ENCODE measurements at regions not wholly inside any gene's neighbourhood (a gene's known extent, or its start where the extent isn't known, plus 50 kb on each side); places are given as distances from the start of the nearest gene placed in this dataset.
"Not testable (repeated sequence)": the region's sequence is repeated elsewhere in the genome, so short reads cannot be mapped to it uniquely, and the experiment has no call there.

DNA sequence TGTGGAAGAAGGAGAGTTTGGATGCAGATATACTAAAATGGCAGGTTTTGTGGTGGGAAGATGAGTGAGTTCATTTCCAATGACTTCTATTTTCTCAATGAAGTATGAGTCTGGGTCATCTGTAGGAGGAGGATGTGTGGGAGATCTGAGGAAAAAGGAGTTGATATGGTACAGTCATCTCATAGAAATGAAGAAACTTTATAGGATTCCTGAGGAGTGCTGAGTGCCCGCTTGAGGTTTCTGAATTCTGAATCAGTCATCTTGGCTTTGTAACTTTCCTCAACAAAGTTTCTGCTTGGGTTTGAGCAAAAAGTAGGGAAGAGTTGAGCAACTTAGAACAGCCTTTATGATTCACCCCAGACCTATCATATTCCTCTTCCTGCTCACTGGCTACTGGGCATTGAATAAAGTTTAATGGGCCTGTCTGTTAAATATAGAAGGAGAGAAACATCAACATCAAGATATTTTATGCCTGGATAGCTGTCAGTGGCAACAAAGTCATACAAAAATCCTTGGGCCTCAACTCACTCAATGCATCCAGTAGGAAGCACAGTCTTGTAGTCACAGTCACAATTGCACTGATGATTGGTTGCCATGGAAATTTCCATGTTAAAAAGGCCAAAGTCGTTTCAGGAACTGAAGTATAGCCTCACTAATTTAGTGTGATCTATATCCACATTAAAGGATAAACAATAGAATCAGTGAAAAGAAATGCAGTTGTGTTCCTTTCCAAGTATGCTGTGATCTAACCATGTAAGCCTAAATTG, 284.7 kb downstream of the DUSP6 start:
- DNase-seq (ENCODE audit: low read depth), result peak; percentile 9

DNA sequence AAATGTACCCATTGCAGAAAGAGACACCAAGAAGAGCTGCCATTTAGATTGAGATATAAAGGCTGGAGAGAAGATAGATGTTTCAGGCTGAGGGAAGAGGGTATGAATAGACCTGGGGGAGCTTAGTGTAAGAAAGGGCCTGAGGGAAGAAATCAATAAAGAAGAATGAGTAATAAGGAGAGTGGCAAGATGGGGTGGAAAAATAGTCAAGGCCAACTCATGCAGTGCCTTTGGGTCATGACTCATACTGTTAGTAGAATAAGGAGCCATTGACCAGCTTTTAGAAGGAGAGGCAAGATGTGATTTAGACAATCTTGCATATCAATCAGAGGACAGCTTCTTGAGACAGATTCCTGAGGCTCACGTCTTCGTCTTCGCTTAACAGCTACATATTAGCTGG, 287.5 kb downstream of the DUSP6 start:
- no peak for DNase-seq (ENCODE audit: low read depth)

- DNase-seq (ENCODE audit: low read depth), result no peak
These were observed 288.1 kb downstream of the DUSP6 start for GRCh38 chr12:89064151-89064550.

- no peak for DNase-seq (ENCODE audit: low read depth)
These were observed 289.3 kb downstream of the DUSP6 start for GRCh38 chr12:89062996-89063395.

DNA sequence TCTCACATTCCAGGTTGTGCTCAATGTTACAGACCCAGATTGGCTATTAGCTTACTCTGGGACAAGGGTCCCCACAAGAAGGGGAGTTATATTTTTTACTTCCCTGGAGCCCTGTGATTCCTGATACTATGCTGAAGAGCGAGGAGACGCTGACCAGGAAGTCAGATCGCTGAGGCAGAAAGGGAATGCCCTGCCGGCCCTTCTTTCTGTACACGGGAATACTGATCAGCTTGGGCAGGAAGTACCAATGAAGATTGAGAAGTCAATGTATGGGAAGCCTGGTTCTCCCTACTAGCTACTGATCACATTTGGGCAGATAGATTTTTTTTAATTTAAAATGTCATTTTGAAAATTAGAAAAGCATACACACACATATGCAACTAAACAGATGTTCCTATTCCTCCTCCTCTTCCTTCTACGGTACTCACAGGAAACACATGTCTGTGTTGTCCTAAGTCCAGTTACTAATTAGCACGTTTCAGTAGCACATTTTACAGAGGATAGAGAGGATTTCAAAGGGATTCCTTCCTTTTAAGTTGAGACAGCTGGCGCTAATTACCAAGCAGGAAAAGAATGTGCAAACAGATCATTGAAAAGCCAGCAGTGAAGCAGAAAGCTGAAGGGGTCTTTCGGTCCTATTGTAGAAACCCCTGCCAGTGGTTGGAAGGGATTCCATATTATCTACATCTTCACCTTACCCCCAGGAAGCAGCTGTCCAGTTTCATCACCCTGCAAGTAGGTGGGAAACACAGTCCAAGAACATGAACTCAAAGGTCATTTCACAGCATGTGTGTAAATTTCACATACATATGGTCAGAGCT, 292.4 kb downstream of the DUSP6 start:
- DNase-seq (ENCODE audit: low read depth), result peak; percentile 7

- no peak for DNase-seq (ENCODE audit: low read depth)
These were observed 293.2 kb downstream of the DUSP6 start for GRCh38 chr12:89059056-89059455.

GRCh38 chr12:89058402-89058801, 293.9 kb downstream of the DUSP6 start:
- DNase-seq (ENCODE audit: low read depth), result no peak

GRCh38 chr12:89053817-89054216, 298.5 kb downstream of the DUSP6 start:
- not testable (repeated sequence) for DNase-seq (ENCODE audit: low read depth)

GRCh38 chr12:89051065-89051677, 301.1 kb downstream of the DUSP6 start:
- DNase-seq (ENCODE audit: low read depth), result peak; percentile 81

- DNase-seq (ENCODE audit: low read depth), result no peak
These were observed 304.4 kb downstream of the DUSP6 start for GRCh38 chr12:89047856-89048418.

DNA sequence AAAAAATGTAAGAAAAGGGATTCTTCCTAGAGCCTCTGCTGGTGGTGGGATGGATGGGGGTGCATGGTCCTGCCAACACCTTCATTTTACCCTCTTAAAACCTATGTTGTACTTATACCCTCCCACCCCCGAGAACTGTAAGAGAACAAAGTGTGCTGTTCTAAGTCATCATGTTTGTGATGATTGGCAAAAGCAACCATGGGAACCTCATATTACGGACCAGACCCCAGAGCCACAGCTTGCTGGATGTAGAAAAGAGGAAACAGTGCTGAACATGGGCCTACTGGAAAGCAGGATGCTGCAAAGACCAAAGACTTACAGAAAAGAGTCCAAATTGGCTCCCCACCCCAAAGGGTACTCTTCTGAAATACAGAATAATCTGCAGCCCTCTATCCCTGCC, 311.2 kb downstream of the DUSP6 start:
- DNase-seq (ENCODE audit: low read depth), result no peak

GRCh38 chr12:89040146-89040964, 311.9 kb downstream of the DUSP6 start:
- DNase-seq (ENCODE audit: low read depth), result peak; percentile 93

DNA sequence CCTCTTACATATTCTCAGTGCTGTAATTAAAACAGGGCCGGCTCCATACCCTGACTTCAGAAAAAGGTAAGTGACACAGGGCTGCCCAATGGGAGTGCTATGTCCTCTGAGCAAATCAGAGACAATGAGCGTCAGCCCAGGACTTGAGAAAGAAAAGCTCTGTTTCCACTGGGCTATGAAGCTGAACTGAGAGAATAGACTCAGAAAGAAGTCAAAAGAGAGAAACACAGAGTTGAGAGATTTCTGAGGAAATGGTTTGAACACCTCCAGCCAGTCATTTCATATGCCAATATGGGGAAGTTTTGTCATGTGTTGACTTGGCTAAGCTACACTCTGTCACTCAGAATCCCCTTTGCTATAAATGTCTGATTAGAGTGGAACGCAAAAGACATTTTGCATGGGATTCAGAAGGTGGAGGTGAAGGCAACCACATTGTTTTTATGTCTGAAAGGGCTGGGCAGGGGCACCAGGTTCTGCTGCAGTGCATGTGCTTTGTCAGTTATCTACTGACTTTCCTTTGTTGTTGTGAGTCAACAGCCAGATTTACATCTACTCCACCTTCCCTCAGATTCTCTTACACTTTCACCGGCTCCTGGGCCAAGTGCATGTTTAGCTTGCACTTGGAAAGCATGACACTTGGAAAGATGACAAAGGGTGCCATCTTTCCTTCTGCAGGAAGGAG, 313.3 kb downstream of the DUSP6 start:
- DNase-seq (ENCODE audit: low read depth), result peak; percentile 14

GRCh38 chr12:89033062-89033461, 319.2 kb downstream of the DUSP6 start:
- no peak for DNase-seq (ENCODE audit: low read depth)

GRCh38 chr12:89029961-89030360, 322.3 kb downstream of the DUSP6 start:
- no peak for DNase-seq (ENCODE audit: low read depth)

DNA sequence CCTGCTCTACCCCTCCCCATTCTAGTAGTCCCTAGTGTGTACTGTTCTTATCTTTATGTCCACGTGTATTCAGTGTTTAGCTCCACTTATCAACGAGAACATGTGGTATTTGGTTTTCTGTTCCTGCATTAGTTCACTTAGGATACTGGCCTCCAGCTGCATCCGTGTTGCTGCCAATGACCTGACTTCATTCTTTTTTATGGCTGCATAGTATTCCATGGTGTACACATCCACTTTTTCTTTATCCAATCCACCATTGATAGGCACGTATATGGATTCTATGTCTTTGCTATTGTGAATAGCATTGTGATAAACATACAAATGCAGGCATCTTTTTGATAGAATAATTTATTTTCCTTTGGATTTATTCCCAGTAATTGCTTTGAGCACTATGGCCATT, 327.7 kb downstream of the DUSP6 start:
- no peak for DNase-seq (ENCODE audit: low read depth)

- no peak for DNase-seq (ENCODE audit: low read depth)
These were observed 328.4 kb downstream of the DUSP6 start for GRCh38 chr12:89023936-89024335.

GRCh38 chr12:89020689-89021088, 331.6 kb downstream of the DUSP6 start:
- DNase-seq (ENCODE audit: low read depth), result no peak

GRCh38 chr12:89020121-89020480, 332.2 kb downstream of the DUSP6 start:
- no peak for DNase-seq (ENCODE audit: low read depth)

- peak; percentile 90 for DNase-seq (ENCODE audit: low read depth)
These were observed 332.7 kb downstream of the DUSP6 start for GRCh38 chr12:89019439-89020120.

All from myocyte (in vitro differentiated cells).